ENCODE measurements at regions not wholly inside any gene's neighbourhood (a gene's known extent, or its start where the extent isn't known, plus 50 kb on each side); places are given as distances from the start of the nearest gene placed in this dataset.

GRCh38 chr10:128247576-128247975, 121.4 kb upstream of the MKI67 start:
- no peak for DNase-seq (ENCODE audit: low spot score)
- Mint-ChIP-seq H3K36me3 (no peaks in the 10 kb centered on the region), H3K27me3 (ENCODE audit: insufficient read depth, low read depth) (peaks cover 2% of the 10 kb centered on the region), H3K9me3 (no peaks in the 10 kb centered on the region), H3K27ac (no peak overlapping the region), H3K4me1 (no peaks in the 10 kb centered on the region), H3K4me3 (no peak overlapping the region)
- no peaks in the 10 kb centered on the region for H3F3A ChIP-seq (ENCODE audit: low read depth)
- H3K4me1 ChIP-seq, result no peaks in the 10 kb centered on the region
- H3K9me3 ChIP-seq (ENCODE audit: low read depth), result no peaks in the 10 kb centered on the region
- no peak for TF ChIP-seq EZH2 (IDR thresholded peaks at IDR 0.05)
- no peak for TF ChIP-seq EZH2phosphoT487 (IDR thresholded peaks at IDR 0.05)
- no peak for TF ChIP-seq CTCF (IDR thresholded peaks at IDR 0.05)
- H3K4me2 ChIP-seq, result no peak overlapping the region
- H2AFZ ChIP-seq (replicated peaks), result no peak overlapping the region
- H3K27ac ChIP-seq, result no peak overlapping the region
- no peaks in the 10 kb centered on the region for H4K20me1 ChIP-seq (ENCODE audit: low read depth)
- no peak overlapping the region for H3K4me3 ChIP-seq
- no peaks in the 10 kb centered on the region for H3K79me2 ChIP-seq (ENCODE audit: low read depth)
- no peaks in the 10 kb centered on the region for H3K36me3 ChIP-seq
- no peaks in the 10 kb centered on the region for H3K27me3 ChIP-seq
- no peak overlapping the region for H3K9ac ChIP-seq

DNA sequence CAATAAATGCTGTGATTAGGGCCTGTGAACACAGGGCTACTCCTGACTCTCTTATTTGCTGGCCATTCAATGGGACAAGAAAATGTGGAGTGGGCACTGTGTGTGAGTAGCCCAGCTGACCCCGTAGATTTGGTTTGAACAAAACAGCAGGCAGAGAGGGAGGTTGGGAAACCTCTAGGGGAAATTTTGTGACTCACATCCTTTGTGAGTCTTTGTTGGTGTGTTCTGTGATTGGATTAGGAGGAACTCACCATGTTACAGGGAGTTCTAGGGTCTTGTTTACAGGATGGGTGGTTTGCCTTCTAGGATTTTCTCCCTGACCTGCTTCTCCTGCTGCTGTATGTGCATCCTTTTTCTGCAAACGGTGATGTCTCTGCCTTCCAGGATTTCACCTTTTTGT, 128.3 kb upstream of the MKI67 start:
- H3K4me2 ChIP-seq, result no peak overlapping the region
- no peaks in the 10 kb centered on the region for H3F3A ChIP-seq (ENCODE audit: low read depth)
- Mint-ChIP-seq H3K27ac (no peak overlapping the region), H3K9me3 (no peaks in the 10 kb centered on the region), H3K36me3 (no peaks in the 10 kb centered on the region), H3K4me3 (no peak overlapping the region), H3K4me1 (no peaks in the 10 kb centered on the region), H3K27me3 (ENCODE audit: insufficient read depth, low read depth) (peaks cover 4% of the 10 kb centered on the region)
- no peak for DNase-seq (ENCODE audit: low spot score)
- H3K79me2 ChIP-seq (ENCODE audit: low read depth), result no peaks in the 10 kb centered on the region
- H2AFZ ChIP-seq (replicated peaks), result peak overlapping the region; percentile 72
- H3K9me3 ChIP-seq (ENCODE audit: low read depth), result no peaks in the 10 kb centered on the region
- TF ChIP-seq CTCF (IDR thresholded peaks at IDR 0.05) (no peak), EZH2 (IDR thresholded peaks at IDR 0.05) (no peak), EZH2phosphoT487 (IDR thresholded peaks at IDR 0.05) (no peak)
- H3K4me1 ChIP-seq, result peaks cover 7% of the 10 kb centered on the region
- no peaks in the 10 kb centered on the region for H3K36me3 ChIP-seq
- H3K4me3 ChIP-seq, result no peak overlapping the region
- H3K9ac ChIP-seq, result no peak overlapping the region
- no peak overlapping the region for H3K27ac ChIP-seq
- no peaks in the 10 kb centered on the region for H3K27me3 ChIP-seq
- no peaks in the 10 kb centered on the region for H4K20me1 ChIP-seq (ENCODE audit: low read depth)

DNA sequence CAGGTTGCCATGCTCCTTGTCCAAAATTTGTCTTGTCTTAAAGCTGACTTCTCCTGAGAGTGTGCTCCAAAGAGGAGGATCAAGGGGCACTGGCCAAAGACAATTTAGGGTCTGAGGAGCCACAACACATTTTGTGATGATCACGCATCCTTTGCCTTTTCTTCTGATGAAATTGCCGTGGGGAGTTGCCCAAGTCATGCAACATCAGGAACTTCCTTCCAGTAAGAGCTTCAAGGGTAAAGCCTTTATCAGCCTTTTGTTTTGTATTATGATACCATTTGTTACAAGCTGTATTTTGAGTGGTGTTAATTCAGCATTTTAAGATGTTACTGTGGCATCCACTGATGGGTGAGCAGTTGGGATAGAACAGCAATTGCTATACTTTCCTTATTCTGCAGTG, 131.2 kb upstream of the MKI67 start:
- Histone ChIP-seq H3K4me3 (no peak overlapping the region), H4K20me1 (ENCODE audit: low read depth) (no peaks in the 10 kb centered on the region), H3K27ac (no peak overlapping the region), H3K79me2 (ENCODE audit: low read depth) (no peaks in the 10 kb centered on the region), H2AFZ (replicated peaks) (no peak overlapping the region), H3K36me3 (no peaks in the 10 kb centered on the region), H3K9ac (no peak overlapping the region), H3K4me2 (no peak overlapping the region), H3K9me3 (ENCODE audit: low read depth) (no peaks in the 10 kb centered on the region), H3K4me1 (peaks cover 7% of the 10 kb centered on the region), H3F3A (ENCODE audit: low read depth) (no peaks in the 10 kb centered on the region), H3K27me3 (no peaks in the 10 kb centered on the region)
- Mint-ChIP-seq H3K4me3 (no peak overlapping the region), H3K27me3 (ENCODE audit: insufficient read depth, low read depth) (peaks cover 3% of the 10 kb centered on the region), H3K9me3 (no peaks in the 10 kb centered on the region), H3K27ac (no peak overlapping the region), H3K4me1 (no peaks in the 10 kb centered on the region), H3K36me3 (no peaks in the 10 kb centered on the region)
- TF ChIP-seq EZH2phosphoT487 (IDR thresholded peaks at IDR 0.05) (no peak), CTCF (IDR thresholded peaks at IDR 0.05) (no peak), EZH2 (IDR thresholded peaks at IDR 0.05) (no peak)
- no peak for DNase-seq (ENCODE audit: low spot score)
